DOHH2 (cell line): ENCODE measurements at regions not wholly inside any gene's neighbourhood (a gene's known extent, or its start where the extent isn't known, plus 50 kb on each side); places are given as distances from the start of the nearest gene placed in this dataset.

Source experiments
- CTCF ChIP-seq: fragments of 200-600 bp; sonication (generic); IDR thresholded peaks from one replicate; pipeline ENCODE4 v1.5.1; 2014; ENCODE audit warnings: antibody characterized with exemption, mild to moderate bottlenecking, low read depth, low read length; ENCODE audit not compliant: poor library complexity, severe bottlenecking
- EZH2phosphoT487 ChIP-seq: fragments of 200-600 bp; sonication (generic); IDR thresholded peaks from 2 replicates; pipeline ENCODE4 v1.6.1; 2017; ENCODE audit warnings: borderline replicate concordance, mild to moderate bottlenecking, antibody characterized with exemption, low read length, moderate library complexity, mixed read lengths

GRCh38 chr15:85298366-85298765, 82.0 kb upstream of the AKAP13 start:
- no peak for TF ChIP-seq CTCF
- TF ChIP-seq EZH2phosphoT487 = no peak
